Panc1 (cell line): ENCODE measurements at regions not wholly inside any gene's neighbourhood (a gene's known extent, or its start where the extent isn't known, plus 50 kb on each side); places are given as distances from the start of the nearest gene placed in this dataset.

ENCODE experiments used
- ATAC-seq: fragments of 200-7000 bp; cut with Tn5 transposase; 2 replicates; pipeline ENCODE4 v1.9.1; 2020; ENCODE audit warnings: mild to moderate bottlenecking, moderate library complexity
- BruUV-seq: library from RNA; stranded (reverse); fragments of 400-500 nt; replicated peaks from 2 replicates; lab custom pipeline; 2021; lab: Mats Ljungman, UMichigan
- CTCF ChIA-PET: fragments of 300-600 bp; sonication (Branson Sonifier 250); formaldehyde crosslinking; loops from one replicate; lab custom pipeline; 2022; ENCODE audit warnings: antibody characterized with exemption; lab: Charles Lee
- POLR2A ChIA-PET: fragments of 300-600 bp; sonication (Branson Sonifier 250); formaldehyde crosslinking; loops from one replicate; lab custom pipeline; 2022; ENCODE audit warnings: antibody characterized with exemption; lab: Charles Lee
- DNase-seq: peaks from one replicate; pipeline ENCODE4 v3.0.0-alpha.2; 2010; ENCODE audit warnings: low read depth, low spot score
- H3K27ac ChIP-seq: 2 replicates; pipeline ENCODE4 v1.5.1; 2011; ENCODE audit warnings: mild to moderate bottlenecking, low read length, inconsistent platforms
- H3K27me3 ChIP-seq: fragments of 200-500 bp; sonication (Bioruptor generic); 2 replicates; pipeline ENCODE4 v1.6.0; 2014; ENCODE audit warnings: low read length, inconsistent platforms; ENCODE audit not compliant: control insufficient read depth, insufficient read depth
- H3K36me3 ChIP-seq: fragments of 200-500 bp; sonication (Bioruptor generic); 2 replicates; pipeline ENCODE4 v1.5.1; 2014; ENCODE audit warnings: inconsistent platforms, mild to moderate bottlenecking, low read length, moderate library complexity; ENCODE audit not compliant: control insufficient read depth, insufficient read depth
- H3K4me1 ChIP-seq: 2 replicates; pipeline ENCODE4 v1.5.1; 2011; ENCODE audit warnings: inconsistent platforms, mild to moderate bottlenecking, low read length, moderate library complexity; ENCODE audit not compliant: control insufficient read depth, insufficient read depth
- H3K4me3 ChIP-seq, 2 experiments: 2 replicates each; pipeline ENCODE4 v1.5.1; 2011 to 2012; ENCODE audit warnings: low read depth in 2 of 2, low read length in 2 of 2, mild to moderate bottlenecking in 2 of 2, inconsistent platforms in 1 of 2, moderate library complexity in 1 of 2
- H3K9me3 ChIP-seq: fragments of 200-500 bp; sonication (Bioruptor generic); 2 replicates; pipeline ENCODE4 v1.5.1; 2014; ENCODE audit warnings: low read depth, mild to moderate bottlenecking, inconsistent platforms, low read length, moderate library complexity; ENCODE audit not compliant: control insufficient read depth, insufficient read depth
- CTCF ChIP-seq: fragments of 450-650 bp; IDR thresholded peaks from 2 replicates; pipeline ENCODE4 v1.5.1; 2017; ENCODE audit warnings: mild to moderate bottlenecking
- POLR2AphosphoS5 ChIP-seq: IDR thresholded peaks from 2 replicates; pipeline ENCODE4 v1.6.1; 2012; ENCODE audit warnings: mild to moderate bottlenecking, low read depth, low read length, moderate library complexity
- SIN3A ChIP-seq: IDR thresholded peaks from 2 replicates; pipeline ENCODE4 v1.6.1; 2012; ENCODE audit warnings: low read depth, mild to moderate bottlenecking, low read length, moderate library complexity, borderline replicate concordance; ENCODE audit not compliant: insufficient read depth
- TCF7L2 ChIP-seq: IDR thresholded peaks from 2 replicates; pipeline ENCODE4 v1.6.1; 2011; ENCODE audit warnings: mild to moderate bottlenecking, low read depth, low read length, inconsistent platforms
- in situ Hi-C: cut with HindIII; loops from 2 replicates; pipeline ENCODE4 v1.10.0; 2016; ENCODE audit warnings: low sequenced_read_pairs, low pct_unique_long_range_greater_than_20kb
- intact Hi-C: fragments of 100-400 bp; cut with micrococcal nuclease; formaldehyde crosslinking; loops from one replicate; pipeline ENCODE4 v1.10.0; 2022; ENCODE audit not compliant: unreplicated experiment
- TF ChIP-seq, protein P1 (sequence below), 2 experiments: IDR thresholded peaks; 2 replicates each; pipeline ENCODE4 v1.6.1; 2011 to 2012; ENCODE audit warnings: low read depth in 2 of 2, control low read depth in 1 of 2, low read length in 1 of 2, mild to moderate bottlenecking in 1 of 2, moderate library complexity in 1 of 2; ENCODE audit not compliant: insufficient read depth in 1 of 2

- Histone ChIP-seq H3K27ac (no peak overlapping the region), H3K4me3 (no peak overlapping the region), H3K27me3 (peaks cover 31% of the 10 kb centered on the region), H3K4me1 (no peaks in the 10 kb centered on the region), H3K9me3 (no peaks in the 10 kb centered on the region), H3K36me3 (no peaks in the 10 kb centered on the region)
- TF ChIP-seq SIN3A = no peak
- TF ChIP-seq POLR2AphosphoS5 = no peak
- TF ChIP-seq, protein P1, sequence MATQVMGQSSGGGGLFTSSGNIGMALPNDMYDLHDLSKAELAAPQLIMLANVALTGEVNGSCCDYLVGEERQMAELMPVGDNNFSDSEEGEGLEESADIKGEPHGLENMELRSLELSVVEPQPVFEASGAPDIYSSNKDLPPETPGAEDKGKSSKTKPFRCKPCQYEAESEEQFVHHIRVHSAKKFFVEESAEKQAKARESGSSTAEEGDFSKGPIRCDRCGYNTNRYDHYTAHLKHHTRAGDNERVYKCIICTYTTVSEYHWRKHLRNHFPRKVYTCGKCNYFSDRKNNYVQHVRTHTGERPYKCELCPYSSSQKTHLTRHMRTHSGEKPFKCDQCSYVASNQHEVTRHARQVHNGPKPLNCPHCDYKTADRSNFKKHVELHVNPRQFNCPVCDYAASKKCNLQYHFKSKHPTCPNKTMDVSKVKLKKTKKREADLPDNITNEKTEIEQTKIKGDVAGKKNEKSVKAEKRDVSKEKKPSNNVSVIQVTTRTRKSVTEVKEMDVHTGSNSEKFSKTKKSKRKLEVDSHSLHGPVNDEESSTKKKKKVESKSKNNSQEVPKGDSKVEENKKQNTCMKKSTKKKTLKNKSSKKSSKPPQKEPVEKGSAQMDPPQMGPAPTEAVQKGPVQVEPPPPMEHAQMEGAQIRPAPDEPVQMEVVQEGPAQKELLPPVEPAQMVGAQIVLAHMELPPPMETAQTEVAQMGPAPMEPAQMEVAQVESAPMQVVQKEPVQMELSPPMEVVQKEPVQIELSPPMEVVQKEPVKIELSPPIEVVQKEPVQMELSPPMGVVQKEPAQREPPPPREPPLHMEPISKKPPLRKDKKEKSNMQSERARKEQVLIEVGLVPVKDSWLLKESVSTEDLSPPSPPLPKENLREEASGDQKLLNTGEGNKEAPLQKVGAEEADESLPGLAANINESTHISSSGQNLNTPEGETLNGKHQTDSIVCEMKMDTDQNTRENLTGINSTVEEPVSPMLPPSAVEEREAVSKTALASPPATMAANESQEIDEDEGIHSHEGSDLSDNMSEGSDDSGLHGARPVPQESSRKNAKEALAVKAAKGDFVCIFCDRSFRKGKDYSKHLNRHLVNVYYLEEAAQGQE (IDR thresholded peaks at IDR 0.05; ENCODE audit: insufficient read depth in 1 of 2, low read depth in 2 of 2, low read length in 1 of 2) = no peak
- TF ChIP-seq TCF7L2 = no peak
- TF ChIP-seq CTCF = no peak
- ChIA-PET CTCF (no interaction called here), POLR2A (interaction anchor here (0.6 kb wide), 1 partner anchor 186 kb away, joined by 4 read pairs; no protein-coding TSS in a partner anchor)
- in situ Hi-C loops = no loop called here
- intact Hi-C loops = no loop called here
- BruUV-seq = no TSS peak
- ATAC-seq = no peak
- DNase-seq = no peak
Observed at GRCh38 chr10:131544495-131544894, 233.0 kb upstream of the TCERG1L start.

GRCh38 chr10:131546086-131546810, 234.7 kb upstream of the TCERG1L start:
- Histone ChIP-seq H3K36me3 (no peaks in the 10 kb centered on the region), H3K9me3 (no peaks in the 10 kb centered on the region), H3K4me3 (no peak overlapping the region), H3K27me3 (peaks cover 39% of the 10 kb centered on the region), H3K4me1 (no peaks in the 10 kb centered on the region), H3K27ac (no peak overlapping the region)
- in situ Hi-C loops = no loop called here
- intact Hi-C loops = no loop called here
- no TSS peak for BruUV-seq
- no peak for DNase-seq
- TF ChIP-seq SIN3A (no peak), CTCF (no peak), POLR2AphosphoS5 (no peak), TCF7L2 (no peak)
- TF ChIP-seq, protein P1 (IDR thresholded peaks at IDR 0.05; ENCODE audit: insufficient read depth in 1 of 2, low read depth in 2 of 2, low read length in 1 of 2) = no peak
- POLR2A ChIA-PET = no interaction called here
- CTCF ChIA-PET = no interaction called here
- no peak for ATAC-seq
